Globus pallidus (tissue), 1 donor: ENCODE measurements at regions not wholly inside any gene's neighbourhood (a gene's known extent, or its start where the extent isn't known, plus 50 kb on each side); places are given as distances from the start of the nearest gene placed in this dataset.
"Not testable (repeated sequence)": the region's sequence is repeated elsewhere in the genome, so short reads cannot be mapped to it uniquely, and the experiment has no call there.

ENCODE experiments used
- DNase-seq: peaks from one replicate; pipeline ENCODE4 v3.0.0-alpha.2; 2015; ENCODE audit warnings: low spot score

GRCh38 chr5:100379254-100379858 is 155.8 kb upstream of the FAM174A start:
- DNase-seq = not testable (repeated sequence)

GRCh38 chr5:100364757-100365478 is 170.3 kb upstream of the FAM174A start:
- not testable (repeated sequence) for DNase-seq

- not testable (repeated sequence) for DNase-seq
Measured at GRCh38 chr5:100364343-100364742, 170.8 kb upstream of the FAM174A start.

GRCh38 chr5:100359998-100360397 is 175.2 kb upstream of the FAM174A start:
- DNase-seq = not testable (repeated sequence)

GRCh38 chr5:100346269-100346668 is 188.9 kb upstream of the FAM174A start:
- not testable (repeated sequence) for DNase-seq

GRCh38 chr5:100341485-100341884 is 193.7 kb upstream of the FAM174A start:
- not testable (repeated sequence) for DNase-seq

GRCh38 chr5:100322483-100322882 is 212.7 kb upstream of the FAM174A start:
- no peak for DNase-seq

GRCh38 chr5:100319885-100320284 is 215.3 kb upstream of the FAM174A start:
- no peak for DNase-seq

- no peak for DNase-seq
Measured at GRCh38 chr5:100313657-100314056, 221.5 kb upstream of the FAM174A start.

- DNase-seq = no peak
Measured at GRCh38 chr5:100311806-100312205, 223.4 kb upstream of the FAM174A start.

- no peak for DNase-seq
Measured at GRCh38 chr5:100306000-100306399, 229.2 kb upstream of the FAM174A start.

- DNase-seq = no peak
Measured at GRCh38 chr5:100303216-100303615, 232.0 kb upstream of the FAM174A start.

- DNase-seq = no peak
Measured at GRCh38 chr5:100299261-100299660, 235.9 kb upstream of the FAM174A start.

GRCh38 chr5:100276071-100276470 is 259.1 kb upstream of the FAM174A start:
- DNase-seq = no peak

GRCh38 chr5:100275631-100276030 is 259.5 kb upstream of the FAM174A start:
- no peak for DNase-seq

- DNase-seq = no peak
Measured at GRCh38 chr5:100273846-100274580, 261.2 kb upstream of the FAM174A start.

GRCh38 chr5:100270023-100270771 is 265.0 kb upstream of the FAM174A start:
- peak; percentile 14 for DNase-seq

- no peak for DNase-seq
Measured at GRCh38 chr5:100260968-100261367, 274.2 kb upstream of the FAM174A start.

- DNase-seq = no peak
Measured at GRCh38 chr5:100252944-100253343, 282.2 kb upstream of the FAM174A start.

- no peak for DNase-seq
Measured at GRCh38 chr5:100252037-100252436, 283.1 kb upstream of the FAM174A start.

GRCh38 chr5:100249884-100250269 is 285.3 kb upstream of the FAM174A start:
- DNase-seq = no peak

GRCh38 chr5:100249211-100249883 is 285.8 kb upstream of the FAM174A start:
- DNase-seq = no peak
